HepG2 (cell line): ENCODE measurements at regions not wholly inside any gene's neighbourhood (a gene's known extent, or its start where the extent isn't known, plus 50 kb on each side); places are given as distances from the start of the nearest gene placed in this dataset.

Experiments used
- ATAC-seq: fragments of 200-7000 bp; cut with Tn5 transposase; 3 replicates; pipeline ENCODE4 v1.9.1; 2020; ENCODE audit warnings: mild to moderate bottlenecking, moderate library complexity
- BruUV-seq: library from RNA; stranded (reverse); fragments of 400-500 nt; replicated peaks from 2 replicates; lab custom pipeline; 2021; lab: Mats Ljungman, UMichigan
- CTCF ChIA-PET: fragments of 300-600 bp; formaldehyde crosslinking; extraction: SDS; loops from one replicate; lab custom pipeline; 2021; ENCODE audit warnings: low total read pairs, inconsistent platforms, low intra/inter-chr PET ratio; lab: Yijun Ruan, JAX
- POLR2A ChIA-PET: fragments of 350-600 bp; sonication (Branson Sonifier 250); formaldehyde crosslinking; loops from one replicate; lab custom pipeline; 2020; ENCODE audit warnings: antibody characterized with exemption, inconsistent platforms; lab: Yijun Ruan, JAX
- DNase-seq: peaks from one replicate; pipeline ENCODE4 v3.0.0-alpha.2; 2015; ENCODE audit warnings: low spot score
- FAIRE-seq: peaks from 3 replicates; lab custom pipeline; 2011; peaks lifted over from hg19 to GRCh38; lab: Jason Lieb, UNC
- H2AFZ ChIP-seq: one replicate; pipeline ENCODE4 v1.6.1; 2011; ENCODE audit warnings: low read length, inconsistent platforms
- H3K27ac ChIP-seq: fragments of 300-600 bp; 3 replicates; pipeline ENCODE4 v1.8.0; 2011; ENCODE audit warnings: mixed run types, mild to moderate bottlenecking, mixed read lengths, low read length, inconsistent platforms; ENCODE audit not compliant: insufficient read depth; ENCODE audit errors: extremely low read length
- H3K27me3 ChIP-seq, 2 experiments: fragments of 200-600 bp in 1 of 2; 2 replicates in 1 of 2; 3 replicates in 1 of 2; pipeline versions ENCODE4 v1.6.0 to v1.8.0; 2011; ENCODE audit warnings: low read length in 2 of 2, mild to moderate bottlenecking in 2 of 2, moderate library complexity in 2 of 2, inconsistent platforms in 1 of 2; ENCODE audit not compliant: insufficient read depth in 2 of 2, control insufficient read depth in 1 of 2
- H3K36me3 ChIP-seq, 2 experiments: fragments of 200-600 bp in 1 of 2; replicated peaks in 1 of 2; 2 replicates in 1 of 2; 3 replicates in 1 of 2; pipeline versions ENCODE4 v1.5.1 to v1.8.0; 2011; ENCODE audit warnings: low read length in 2 of 2, inconsistent platforms in 1 of 2; ENCODE audit not compliant: insufficient read depth in 2 of 2, control insufficient read depth in 1 of 2
- H3K4me1 ChIP-seq: 2 replicates; pipeline ENCODE4 v1.5.1; 2012; ENCODE audit warnings: low read length, inconsistent platforms; ENCODE audit not compliant: insufficient read depth
- H3K4me2 ChIP-seq: 2 replicates; pipeline ENCODE4 v1.6.0; 2011; ENCODE audit warnings: low read depth, low read length, inconsistent platforms
- H3K4me3 ChIP-seq, 3 experiments: fragments of 200-600 bp in 1 of 3; sonication (generic), shearing (Covaris generic) in 1 of 3; replicated peaks in 1 of 3; 2 replicates each; pipeline ENCODE4 v1.5.1; 2011 to 2016; ENCODE audit warnings: low read length in 3 of 3, inconsistent platforms in 2 of 3, low read depth in 2 of 3, mild to moderate bottlenecking in 2 of 3, control low read depth in 1 of 3, mixed read lengths in 1 of 3; ENCODE audit not compliant: insufficient read depth in 1 of 3
- H3K79me2 ChIP-seq: one replicate; pipeline ENCODE4 v1.6.1; 2011; ENCODE audit warnings: low read length, inconsistent platforms; ENCODE audit not compliant: insufficient read depth
- H3K9ac ChIP-seq: 2 replicates; pipeline ENCODE4 v1.6.0; 2011; ENCODE audit warnings: mild to moderate bottlenecking, low read depth, low read length, inconsistent platforms; ENCODE audit not compliant: insufficient read depth
- H3K9me3 ChIP-seq: 2 replicates; pipeline ENCODE4 v1.5.1; 2012; ENCODE audit warnings: mild to moderate bottlenecking, low read length
- H4K20me1 ChIP-seq: 2 replicates; pipeline ENCODE4 v1.6.0; 2011; ENCODE audit warnings: inconsistent platforms, mild to moderate bottlenecking, low read length, moderate library complexity; ENCODE audit not compliant: insufficient read depth
- KLF9 ChIP-seq: IDR thresholded peaks from 2 replicates; pipeline ENCODE4 v1.6.1; 2016; ENCODE audit warnings: low read depth
- MNT ChIP-seq: fragments of 450-650 bp; IDR thresholded peaks from 2 replicates; pipeline ENCODE4 v1.6.1; 2016
- SP140L ChIP-seq: sonication (generic); formaldehyde crosslinking; IDR thresholded peaks from 2 replicates; pipeline ENCODE4 v1.4.0; 2020; ENCODE audit warnings: missing genetic modification reagents, borderline replicate concordance
- ZKSCAN8 ChIP-seq: IDR thresholded peaks from 2 replicates; pipeline ENCODE4 v1.6.1; 2016; ENCODE audit warnings: borderline replicate concordance, missing genetic modification reagents, missing compliant biosample characterization
- ZNF10 ChIP-seq: sonication (generic); formaldehyde crosslinking; IDR thresholded peaks from 2 replicates; pipeline ENCODE4 v1.4.0; 2020; ENCODE audit warnings: mild to moderate bottlenecking, low read depth, missing genetic modification reagents, borderline replicate concordance
- WGBS: methylation state at CpG from one replicate; pipeline ENCODE4 v1.1.6; 2017; ENCODE audit warnings: low lambda C conversion rate; 5-methylcytosine and 5-hydroxymethylcytosine counted together
- in situ Hi-C: cut with HindIII; loops from 2 replicates; pipeline ENCODE4 v1.10.0; 2017; ENCODE audit warnings: low pct_unique_long_range_greater_than_20kb; ENCODE audit not compliant: extremely low pct_ligation_motif_present
- intact Hi-C: fragments of 100-400 bp; cut with micrococcal nuclease; formaldehyde crosslinking; loops from one replicate; pipeline ENCODE4 v1.10.0; 2022; ENCODE audit not compliant: unreplicated experiment
- TF ChIP-seq, protein P1 (sequence below): sonication (generic); formaldehyde crosslinking; IDR thresholded peaks from 2 replicates; pipeline ENCODE4 v1.5.1; 2020; ENCODE audit warnings: missing genetic modification reagents, mild to moderate bottlenecking, borderline replicate concordance

DNA sequence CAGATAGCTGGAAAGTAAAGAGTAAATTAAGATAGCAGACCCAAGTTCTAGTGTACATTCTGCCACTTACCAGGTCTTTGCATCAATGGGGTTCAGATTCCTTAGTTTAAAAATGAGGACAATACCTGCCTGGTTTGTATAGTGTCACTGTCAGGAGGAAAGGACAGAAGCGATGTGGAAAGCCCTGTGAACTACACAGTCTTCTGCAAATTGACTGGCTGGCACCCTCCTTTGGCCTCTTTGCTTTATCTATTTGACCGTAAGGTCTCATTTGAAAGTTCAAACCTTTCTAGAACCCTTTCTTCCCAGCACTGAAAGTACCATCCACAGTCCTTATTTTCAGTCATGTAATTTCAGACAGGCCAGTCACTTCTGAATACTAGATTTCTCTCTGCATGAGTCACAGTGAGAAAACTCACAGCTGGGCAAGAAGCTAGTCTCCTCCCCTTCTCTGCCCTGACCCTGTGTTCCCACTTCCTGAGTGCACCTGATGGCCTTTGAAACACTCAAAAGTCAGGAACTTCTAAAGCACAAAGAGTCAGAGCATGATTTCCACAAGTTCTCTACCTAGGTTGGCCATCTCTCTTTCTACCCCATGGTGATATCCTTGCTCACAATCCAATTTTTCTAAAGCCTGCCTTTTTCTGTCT lies 91.3 kb upstream of the RASEF start:
- no peak; the same call in 2 of the 3 replicates for ATAC-seq
- Histone ChIP-seq H3K4me3 (no peak overlapping the region), H2AFZ (no peak overlapping the region), H3K79me2 (no peaks in the 10 kb centered on the region), H3K27me3 (no peaks in the 10 kb centered on the region), H3K36me3 (no peaks in the 10 kb centered on the region), H3K27ac (no peak overlapping the region), H3K9ac (no peak overlapping the region), H3K4me2 (no peak overlapping the region), H3K4me1 (no peaks in the 10 kb centered on the region), H4K20me1 (no peaks in the 10 kb centered on the region), H3K9me3 (no peaks in the 10 kb centered on the region)
- no TSS peak for BruUV-seq
- 40% methylated on average over 2 of the region's 2 CpGs for WGBS
- ChIA-PET POLR2A (no interaction called here), CTCF (no interaction called here)
- intact Hi-C loops (loop anchor here (10.0 kb wide), 1 partner anchor 759 kb away; no protein-coding TSS in a partner anchor), in situ Hi-C loops (no loop called here)
- FAIRE-seq = no peak
- no peak for DNase-seq
- TF ChIP-seq SP140L (CRISPR knock-in tag) (no peak), ZKSCAN8 (CRISPR knock-in tag) (no peak), KLF9 (CRISPR knock-in tag) (no peak), MNT (no peak), ZNF10 (no peak)
- TF ChIP-seq, protein P1, sequence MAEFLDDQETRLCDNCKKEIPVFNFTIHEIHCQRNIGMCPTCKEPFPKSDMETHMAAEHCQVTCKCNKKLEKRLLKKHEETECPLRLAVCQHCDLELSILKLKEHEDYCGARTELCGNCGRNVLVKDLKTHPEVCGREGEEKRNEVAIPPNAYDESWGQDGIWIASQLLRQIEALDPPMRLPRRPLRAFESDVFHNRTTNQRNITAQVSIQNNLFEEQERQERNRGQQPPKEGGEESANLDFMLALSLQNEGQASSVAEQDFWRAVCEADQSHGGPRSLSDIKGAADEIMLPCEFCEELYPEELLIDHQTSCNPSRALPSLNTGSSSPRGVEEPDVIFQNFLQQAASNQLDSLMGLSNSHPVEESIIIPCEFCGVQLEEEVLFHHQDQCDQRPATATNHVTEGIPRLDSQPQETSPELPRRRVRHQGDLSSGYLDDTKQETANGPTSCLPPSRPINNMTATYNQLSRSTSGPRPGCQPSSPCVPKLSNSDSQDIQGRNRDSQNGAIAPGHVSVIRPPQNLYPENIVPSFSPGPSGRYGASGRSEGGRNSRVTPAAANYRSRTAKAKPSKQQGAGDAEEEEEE (CRISPR knock-in tag) = no peak
